Loucy (cell line): ENCODE measurements at regions not wholly inside any gene's neighbourhood (a gene's known extent, or its start where the extent isn't known, plus 50 kb on each side); places are given as distances from the start of the nearest gene placed in this dataset.

Experiments used
- H2AFZ ChIP-seq: fragments of 200-600 bp; sonication (generic); 2 replicates; pipeline ENCODE4 v1.6.0; 2016; ENCODE audit warnings: antibody characterized with exemption, mild to moderate bottlenecking, low read length, moderate library complexity
- H3F3A ChIP-seq: fragments of 200-600 bp; 2 replicates; pipeline ENCODE4 v1.6.0; 2016; ENCODE audit warnings: antibody characterized with exemption, low read depth, mild to moderate bottlenecking
- H3K27me3 ChIP-seq: fragments of 200-600 bp; sonication (generic); 2 replicates; pipeline ENCODE4 v1.6.1; 2014; ENCODE audit warnings: low read length, mild to moderate bottlenecking; ENCODE audit not compliant: insufficient read depth, poor library complexity, severe bottlenecking
- H3K36me3 ChIP-seq: fragments of 200-600 bp; sonication (generic); 2 replicates; pipeline ENCODE4 v1.6.1; 2016; ENCODE audit warnings: low read length; ENCODE audit not compliant: insufficient read depth
- H3K4me1 ChIP-seq: fragments of 200-600 bp; sonication (generic); 2 replicates; pipeline ENCODE4 v1.5.1; 2014; ENCODE audit warnings: low read length, mild to moderate bottlenecking; ENCODE audit not compliant: insufficient read depth, poor library complexity, severe bottlenecking
- H3K4me2 ChIP-seq: fragments of 200-600 bp; sonication (generic); 2 replicates; pipeline ENCODE4 v1.6.0; 2014; ENCODE audit warnings: antibody characterized with exemption, low read length, low read depth, mild to moderate bottlenecking; ENCODE audit not compliant: poor library complexity, severe bottlenecking
- H3K4me3 ChIP-seq: fragments of 200-600 bp; sonication (generic); 2 replicates; pipeline ENCODE4 v1.5.1; 2014; ENCODE audit warnings: low read length, mild to moderate bottlenecking, mixed read lengths; ENCODE audit not compliant: poor library complexity, severe bottlenecking
- H3K79me2 ChIP-seq: fragments of 200-600 bp; sonication (generic); 2 replicates; pipeline ENCODE4 v1.6.1; 2014; ENCODE audit warnings: low read length; ENCODE audit not compliant: insufficient read depth
- H3K9ac ChIP-seq: fragments of 200-600 bp; sonication (generic); 2 replicates; pipeline ENCODE4 v1.6.0; 2014; ENCODE audit warnings: mild to moderate bottlenecking, low read depth, low read length, moderate library complexity; ENCODE audit not compliant: poor library complexity, severe bottlenecking
- H3K9me2 ChIP-seq: fragments of 200-600 bp; sonication (generic); replicated peaks from 2 replicates; pipeline ENCODE4 v1.6.1; 2016; ENCODE audit warnings: low read depth, low read length, mixed read lengths
- H3K9me3 ChIP-seq: fragments of 200-600 bp; sonication (generic); 2 replicates; pipeline ENCODE4 v1.6.1; 2014; ENCODE audit warnings: mild to moderate bottlenecking, antibody characterized with exemption, low read length, low read depth; ENCODE audit not compliant: insufficient read depth
- H4K20me1 ChIP-seq: fragments of 200-600 bp; sonication (generic); 2 replicates; pipeline ENCODE4 v1.6.0; 2014; ENCODE audit warnings: antibody characterized with exemption, low read length, mild to moderate bottlenecking; ENCODE audit not compliant: insufficient read depth, poor library complexity, severe bottlenecking
- CTCF ChIP-seq: fragments of 200-600 bp; sonication (generic); conservative IDR thresholded peaks from 2 replicates; pipeline ENCODE4 v1.5.1; 2014; ENCODE audit warnings: mild to moderate bottlenecking, antibody characterized with exemption, low read length
- EZH2phosphoT487 ChIP-seq: fragments of 200-600 bp; IDR thresholded peaks from 2 replicates; pipeline ENCODE4 v1.6.1; 2018; ENCODE audit warnings: antibody characterized with exemption, mild to moderate bottlenecking, moderate library complexity, borderline replicate concordance

- Histone ChIP-seq H3K9me3 (no peaks in the 10 kb centered on the region), H2AFZ (no peak overlapping the region), H3K36me3 (no peaks in the 10 kb centered on the region), H3K9me2 (no peaks in the 10 kb centered on the region), H3K4me1 (no peaks in the 10 kb centered on the region), H3K4me2 (no peak overlapping the region), H4K20me1 (no peaks in the 10 kb centered on the region), H3F3A (no peaks in the 10 kb centered on the region), H3K9ac (no peak overlapping the region), H3K4me3 (no peak overlapping the region), H3K79me2 (no peaks in the 10 kb centered on the region), H3K27me3 (no peaks in the 10 kb centered on the region)
- TF ChIP-seq EZH2phosphoT487 = no peak
- no peak for TF ChIP-seq CTCF
Observed at GRCh38 chr13:60924856-60925255, 490.8 kb downstream of the PCDH20 start.

- Histone ChIP-seq H4K20me1 (no peaks in the 10 kb centered on the region), H3K4me1 (no peaks in the 10 kb centered on the region), H3K4me2 (no peak overlapping the region), H3K9ac (no peak overlapping the region), H3K9me2 (no peaks in the 10 kb centered on the region), H3K27me3 (no peaks in the 10 kb centered on the region), H3F3A (no peaks in the 10 kb centered on the region), H2AFZ (no peak overlapping the region), H3K79me2 (no peaks in the 10 kb centered on the region), H3K4me3 (no peak overlapping the region), H3K9me3 (no peaks in the 10 kb centered on the region), H3K36me3 (no peaks in the 10 kb centered on the region)
- TF ChIP-seq CTCF = no peak
- TF ChIP-seq EZH2phosphoT487 = no peak
Observed at GRCh38 chr13:60922576-60923231, 492.9 kb downstream of the PCDH20 start.

GRCh38 chr13:60893801-60894200 lies 496.8 kb downstream of the TDRD3 start:
- Histone ChIP-seq H2AFZ (no peak overlapping the region), H3K9me3 (no peaks in the 10 kb centered on the region), H3K4me2 (no peak overlapping the region), H3K79me2 (no peaks in the 10 kb centered on the region), H3K4me3 (no peak overlapping the region), H3K36me3 (no peaks in the 10 kb centered on the region), H4K20me1 (no peaks in the 10 kb centered on the region), H3F3A (no peaks in the 10 kb centered on the region), H3K27me3 (no peaks in the 10 kb centered on the region), H3K9ac (no peak overlapping the region), H3K4me1 (no peaks in the 10 kb centered on the region), H3K9me2 (no peaks in the 10 kb centered on the region)
- no peak for TF ChIP-seq CTCF
- TF ChIP-seq EZH2phosphoT487 = no peak
